ENCODE measurements at regions not wholly inside any gene's neighbourhood (a gene's known extent, or its start where the extent isn't known, plus 50 kb on each side); places are given as distances from the start of the nearest gene placed in this dataset.

GRCh38 chr14:34085695-34086094 is 134.8 kb upstream of the EGLN3 start:
- ChIA-PET POLR2A (no interaction called here), CTCF (interaction anchor here (3.0 kb wide), 1 partner anchor 13 kb away, joined by 16 read pairs; no protein-coding TSS in a partner anchor)
- no peaks in the 10 kb centered on the region for H4K20me1 ChIP-seq (replicated peaks; ENCODE audit: control insufficient read depth, extremely low read depth, insufficient read depth, low read length)
- H3K79me2 ChIP-seq (ENCODE audit: control insufficient read depth, insufficient read depth, low read length): no peaks in the 10 kb centered on the region
- no peak overlapping the region for H3K4me2 ChIP-seq (ENCODE audit: insufficient read depth, low read length)
- H3K4me1 ChIP-seq (ENCODE audit: control insufficient read depth, extremely low read depth, insufficient read depth, low read length): peaks cover 4% of the 10 kb centered on the region
- H3K9ac ChIP-seq (replicated peaks; ENCODE audit: extremely low read depth, insufficient read depth, low read length): no peak overlapping the region
- intact Hi-C loops (cut with micrococcal nuclease) (no loop called here), dilution Hi-C loops (cut with MboI; ENCODE audit: extremely low pct_ligation_motif_present, low sequenced_read_pairs) (no loop called here)
- H3K27me3 ChIP-seq (ENCODE audit: control insufficient read depth in 2 of 2, insufficient read depth in 2 of 2, low read length in 2 of 2): peaks cover 0 to 2% of the 10 kb centered on the region in 2 experiments
- TF ChIP-seq EZH2 (IDR thresholded peaks at IDR 0.05; ENCODE audit: borderline replicate concordance, low read depth, low read length, severe bottlenecking) (no peak), CTCF (IDR thresholded peaks at IDR 0.05; ENCODE audit: extremely low read depth in 1 of 2, insufficient read depth in 1 of 2, low read depth in 1 of 2, low read length in 2 of 2) (no peak), GATA2 (IDR thresholded peaks at IDR 0.05; ENCODE audit: insufficient read depth, insufficient read length, low read depth, low read length) (no peak), FOS (IDR thresholded peaks at IDR 0.05; ENCODE audit: borderline replicate concordance, insufficient read depth, low read length) (no peak), JUN (IDR thresholded peaks at IDR 0.05; ENCODE audit: borderline replicate concordance, insufficient read depth, insufficient read length, low read depth) (no peak), POLR2A (IDR thresholded peaks at IDR 0.05; ENCODE audit: low read depth, low read length) (no peak), MYC (IDR thresholded peaks at IDR 0.05; ENCODE audit: low read depth, low read length) (no peak)
- no TSS peak for BruUV-seq (replicated peaks)
- H3K27ac ChIP-seq (ENCODE audit: insufficient read depth, low read depth, low read length): no peak overlapping the region
- H3K9me3 ChIP-seq (replicated peaks; ENCODE audit: control insufficient read depth, insufficient read depth, low read length): no peaks in the 10 kb centered on the region
- no peaks in the 10 kb centered on the region for H3K36me3 ChIP-seq (ENCODE audit: control insufficient read depth in 2 of 2, extremely low read depth in 1 of 2, insufficient read depth in 2 of 2, low read length in 2 of 2)
- no peak overlapping the region for H2AFZ ChIP-seq (ENCODE audit: low read depth, low read length)
- FAIRE-seq (no peak), DNase-seq (ENCODE audit: low read depth, low spot score) (no peak)
- H3K9me1 ChIP-seq (replicated peaks; ENCODE audit: control insufficient read depth, extremely low read depth, insufficient read depth, low read length): no peaks in the 10 kb centered on the region
- H3K4me3 ChIP-seq (replicated peaks in 1 of 3; ENCODE audit: insufficient read depth in 1 of 3, low read depth in 1 of 3, low read length in 3 of 3): no peak overlapping the region

All from endothelial cell of umbilical vein (primary cell).